B cell (primary cell): ENCODE measurements at regions not wholly inside any gene's neighbourhood (a gene's known extent, or its start where the extent isn't known, plus 50 kb on each side); places are given as distances from the start of the nearest gene placed in this dataset.
"Not testable (repeated sequence)": the region's sequence is repeated elsewhere in the genome, so short reads cannot be mapped to it uniquely, and the experiment has no call there.

Experiments
- ATAC-seq: fragments of 200-7000 bp; cut with Tn5 transposase; one replicate; pipeline ENCODE4 v1.10.0; 2021; ENCODE audit warnings: low read depth, mild to moderate bottlenecking, moderate number of reproducible peaks, moderate library complexity
- CTCF ChIA-PET: fragments of 350-600 bp; sonication (Branson Sonifier 250); formaldehyde crosslinking; loops from one replicate; lab custom pipeline; 2021; ENCODE audit warnings: antibody characterized with exemption, inconsistent platforms; lab: Charles Lee
- POLR2A ChIA-PET: fragments of 350-600 bp; sonication (Branson Sonifier 250); formaldehyde crosslinking; loops from one replicate; lab custom pipeline; 2021; ENCODE audit warnings: antibody characterized with exemption; lab: Charles Lee
- DNase-seq: peaks from one replicate; pipeline ENCODE4 v3.0.0; 2013
- H2AFZ ChIP-seq: 2 replicates; pipeline ENCODE4 v1.6.1; 2012; ENCODE audit warnings: mild to moderate bottlenecking, low read depth, low read length; ENCODE audit not compliant: insufficient read depth, poor library complexity, severe bottlenecking
- H3K27ac ChIP-seq, 2 donors: 1 replicate in 1 of 2; 2 replicates in 1 of 2; pipeline ENCODE4 v1.5.1; 2012 to 2013; ENCODE audit warnings: low read length in 2 of 2, mild to moderate bottlenecking in 2 of 2, moderate library complexity in 1 of 2
- H3K27me3 ChIP-seq, 4 experiments: fragments of 200-600 bp in 1 of 4; sonication (generic) in 1 of 4; replicated peaks in 1 of 4; 1 replicate in 2 of 4; 2 replicates in 2 of 4; pipeline versions ENCODE4 v1.6.1 to v1.7.0; 2013 to 2016; ENCODE audit warnings: low read length in 3 of 4, mild to moderate bottlenecking in 2 of 4, mixed read lengths in 1 of 4, moderate library complexity in 1 of 4; ENCODE audit not compliant: insufficient read depth in 4 of 4, control insufficient read depth in 3 of 4; ENCODE audit errors: control extremely low read depth in 1 of 4
- H3K36me3 ChIP-seq, 2 experiments: replicated peaks in 1 of 2; 1 replicate in 1 of 2; 2 replicates in 1 of 2; pipeline versions ENCODE4 v1.6.1 to v1.7.1; 2013; ENCODE audit warnings: low read length in 1 of 2; ENCODE audit not compliant: insufficient read depth in 2 of 2, control insufficient read depth in 1 of 2; ENCODE audit errors: control extremely low read depth in 1 of 2, extremely low read depth in 1 of 2
- H3K4me1 ChIP-seq, 2 donors: fragments of 200-600 bp in 1 of 2; sonication (generic) in 1 of 2; 1 replicate in 1 of 2; 2 replicates in 1 of 2; pipeline versions ENCODE4 v1.5.1 to v1.6.1; 2013 to 2017; ENCODE audit warnings: low read length in 2 of 2; ENCODE audit not compliant: control insufficient read depth in 2 of 2, insufficient read depth in 2 of 2
- H3K4me2 ChIP-seq: replicated peaks from 2 replicates; pipeline ENCODE3; 2012; ENCODE audit warnings: mild to moderate bottlenecking, low read depth, low read length; ENCODE audit not compliant: poor library complexity, severe bottlenecking
- H3K4me3 ChIP-seq, 5 experiments: fragments of 200-600 bp in 1 of 5; sonication (generic) in 1 of 5; 1 replicate in 3 of 5; 2 replicates in 2 of 5; pipeline versions ENCODE4 v1.5.1 to v1.7.0; 2011 to 2016; ENCODE audit warnings: low read length in 4 of 5, mild to moderate bottlenecking in 4 of 5, low read depth in 2 of 5, control low read depth in 1 of 5, moderate library complexity in 1 of 5; ENCODE audit not compliant: insufficient read depth in 1 of 5; ENCODE audit errors: control extremely low read depth in 1 of 5, extremely low read depth in 1 of 5
- H3K79me2 ChIP-seq: fragments of 200-600 bp; sonication (generic); one replicate; pipeline ENCODE4 v1.6.0; 2016; ENCODE audit warnings: low read length; ENCODE audit not compliant: control insufficient read depth, insufficient read depth
- H3K9ac ChIP-seq: fragments of 200-600 bp; sonication (generic); 2 replicates; pipeline ENCODE4 v1.6.1; 2017; ENCODE audit warnings: mild to moderate bottlenecking, low read length, moderate library complexity
- H3K9me3 ChIP-seq, 3 donors: one replicate each; pipeline versions ENCODE4 v1.6.1 to v1.7.1; 2013; ENCODE audit warnings: low read length in 2 of 3; ENCODE audit not compliant: control insufficient read depth in 2 of 3, insufficient read depth in 1 of 3; ENCODE audit errors: control extremely low read depth in 1 of 3
- H4K20me1 ChIP-seq: 2 replicates; pipeline ENCODE4 v1.6.0; 2012; ENCODE audit warnings: mild to moderate bottlenecking, low read length; ENCODE audit not compliant: insufficient read depth, control insufficient read depth, poor library complexity, severe bottlenecking
- H3K27ac Mint-ChIP-seq: one replicate; pipeline ENCODE4 v1.8.0; 2021; ENCODE audit warnings: mixed read lengths
- H3K27me3 Mint-ChIP-seq: one replicate; pipeline ENCODE4 v1.8.0; 2021; ENCODE audit warnings: mixed read lengths
- H3K4me1 Mint-ChIP-seq: one replicate; pipeline ENCODE4 v1.8.0; 2021; ENCODE audit warnings: mixed read lengths
- H3K4me3 Mint-ChIP-seq: one replicate; pipeline ENCODE4 v1.8.0; 2021; ENCODE audit warnings: mixed read lengths
- H3K9me3 Mint-ChIP-seq: one replicate; pipeline ENCODE4 v1.8.0; 2022; ENCODE audit warnings: mixed read lengths; ENCODE audit not compliant: insufficient read depth
- WGBS: methylation state at CpG from one replicate; pipeline ENCODE4 v1.1.5; 2013; ENCODE audit warnings: missing lambda C conversion rate; ENCODE audit not compliant: insufficient coverage; 5-methylcytosine and 5-hydroxymethylcytosine counted together
- intact Hi-C: fragments of 100-400 bp; cut with micrococcal nuclease; formaldehyde crosslinking; loops from one replicate; pipeline ENCODE4 v1.10.0; 2022
- TF ChIP-seq, protein P1 (sequence below): fragments of 200-600 bp; IDR thresholded peaks from one replicate; pipeline ENCODE4 v1.8.0; 2022; ENCODE audit warnings: antibody characterized with exemption, mild to moderate bottlenecking

DNA sequence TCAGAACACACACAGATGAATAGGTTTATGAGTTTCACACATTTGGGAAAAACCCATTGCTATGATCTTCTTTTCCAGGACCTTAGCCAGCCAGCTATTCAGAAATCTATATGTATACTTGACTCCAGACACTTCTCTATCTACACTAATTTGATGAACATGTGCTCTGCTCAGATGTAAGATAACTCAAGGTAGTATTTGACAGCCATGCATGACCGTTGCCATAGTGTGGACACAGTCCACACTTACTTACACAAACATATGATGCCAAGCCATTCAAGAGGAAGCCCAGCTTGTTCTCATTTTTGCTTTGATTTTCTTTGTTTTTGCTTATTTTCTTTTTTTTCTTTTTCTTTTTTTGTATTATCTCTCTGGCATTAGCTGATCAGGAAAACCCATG, 1328.4 kb downstream of the RPIA start:
- H4K20me1 ChIP-seq, H3K9me3 ChIP-seq, H2AFZ ChIP-seq, POLR2A ChIA-PET, H3K4me3 Mint-ChIP-seq, H3K4me2 ChIP-seq, H3K4me3 ChIP-seq, H3K79me2 ChIP-seq, H3K27me3 ChIP-seq, H3K9me3 Mint-ChIP-seq, H3K36me3 ChIP-seq, intact Hi-C loops, H3K9ac ChIP-seq, H3K4me1 ChIP-seq, H3K27me3 Mint-ChIP-seq, H3K27ac Mint-ChIP-seq, CTCF ChIA-PET, ATAC-seq, H3K27ac ChIP-seq, DNase-seq, H3K4me1 Mint-ChIP-seq: not testable (repeated sequence)
- WGBS = no CpG with 5 or more reads among the region's 1 CpG

DNA sequence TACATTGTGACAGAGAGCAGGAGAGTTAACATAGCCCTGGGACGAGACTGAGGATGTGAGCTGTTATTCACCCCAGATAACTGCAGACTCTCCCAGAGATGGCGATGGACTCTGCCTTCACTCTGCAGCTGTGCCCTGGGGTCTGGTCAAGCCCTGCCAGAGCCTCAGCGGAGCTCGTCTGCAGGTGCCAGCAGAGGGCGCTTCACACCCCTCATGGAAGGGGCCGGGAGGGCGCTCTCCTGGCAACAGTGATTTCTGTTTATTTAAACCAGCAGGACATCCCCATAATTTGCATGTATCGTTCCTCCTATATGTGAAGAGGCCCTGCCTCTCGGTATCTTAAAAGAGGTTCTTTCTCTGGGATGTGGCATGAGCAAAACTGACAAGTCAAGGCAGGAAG, 1329.8 kb downstream of the RPIA start:
- WGBS = no CpG with 5 or more reads among the region's 9 CpGs
- H3K36me3 ChIP-seq, H3K27me3 ChIP-seq, H3K27ac ChIP-seq, H3K4me1 Mint-ChIP-seq, H3K4me3 Mint-ChIP-seq, H3K9ac ChIP-seq, intact Hi-C loops, H3K4me2 ChIP-seq, H4K20me1 ChIP-seq, H3K79me2 ChIP-seq, CTCF ChIA-PET, POLR2A ChIA-PET, H3K4me3 ChIP-seq, H3K9me3 Mint-ChIP-seq, H3K27me3 Mint-ChIP-seq, H3K9me3 ChIP-seq, DNase-seq, H2AFZ ChIP-seq, H3K27ac Mint-ChIP-seq, H3K4me1 ChIP-seq: not testable (repeated sequence)
- peak; percentile 43 for ATAC-seq

DNA sequence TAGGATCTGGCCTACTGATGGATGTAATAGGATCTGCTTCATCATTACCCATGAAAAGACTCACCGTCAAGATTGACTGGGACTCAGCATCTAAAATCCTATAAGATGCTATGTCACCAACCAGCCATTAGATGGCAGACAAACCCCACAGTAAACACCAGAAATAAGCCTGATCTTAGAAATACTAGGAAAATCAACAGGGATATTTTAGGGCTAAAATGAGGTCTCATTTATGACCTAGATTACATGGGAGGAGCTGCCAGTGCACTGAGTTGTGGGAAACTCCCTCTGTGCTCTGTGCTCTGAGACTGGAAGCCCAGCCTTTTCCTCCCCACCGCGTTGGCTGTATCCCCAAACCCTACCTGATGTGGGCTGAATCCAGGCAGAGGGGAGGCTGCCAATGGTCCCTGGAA, 1335.8 kb downstream of the RPIA start:
- H3K4me3 Mint-ChIP-seq, intact Hi-C loops, H3K27me3 ChIP-seq, H3K9ac ChIP-seq, H3K27me3 Mint-ChIP-seq, H3K79me2 ChIP-seq, POLR2A ChIA-PET, H2AFZ ChIP-seq, H4K20me1 ChIP-seq, H3K27ac ChIP-seq, H3K4me3 ChIP-seq, H3K9me3 ChIP-seq, H3K27ac Mint-ChIP-seq, H3K9me3 Mint-ChIP-seq, H3K4me2 ChIP-seq, H3K36me3 ChIP-seq, CTCF ChIA-PET: not testable (repeated sequence)
- TF ChIP-seq, protein P1, sequence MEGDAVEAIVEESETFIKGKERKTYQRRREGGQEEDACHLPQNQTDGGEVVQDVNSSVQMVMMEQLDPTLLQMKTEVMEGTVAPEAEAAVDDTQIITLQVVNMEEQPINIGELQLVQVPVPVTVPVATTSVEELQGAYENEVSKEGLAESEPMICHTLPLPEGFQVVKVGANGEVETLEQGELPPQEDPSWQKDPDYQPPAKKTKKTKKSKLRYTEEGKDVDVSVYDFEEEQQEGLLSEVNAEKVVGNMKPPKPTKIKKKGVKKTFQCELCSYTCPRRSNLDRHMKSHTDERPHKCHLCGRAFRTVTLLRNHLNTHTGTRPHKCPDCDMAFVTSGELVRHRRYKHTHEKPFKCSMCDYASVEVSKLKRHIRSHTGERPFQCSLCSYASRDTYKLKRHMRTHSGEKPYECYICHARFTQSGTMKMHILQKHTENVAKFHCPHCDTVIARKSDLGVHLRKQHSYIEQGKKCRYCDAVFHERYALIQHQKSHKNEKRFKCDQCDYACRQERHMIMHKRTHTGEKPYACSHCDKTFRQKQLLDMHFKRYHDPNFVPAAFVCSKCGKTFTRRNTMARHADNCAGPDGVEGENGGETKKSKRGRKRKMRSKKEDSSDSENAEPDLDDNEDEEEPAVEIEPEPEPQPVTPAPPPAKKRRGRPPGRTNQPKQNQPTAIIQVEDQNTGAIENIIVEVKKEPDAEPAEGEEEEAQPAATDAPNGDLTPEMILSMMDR = peak; percentile 49
- peaks cover 5 to 17% of the 10 kb centered on the region in 2 donors for H3K4me1 ChIP-seq
- no CpG with 5 or more reads among the region's 3 CpGs for WGBS
- DNase-seq (peak; percentile 9), ATAC-seq (peak; percentile 37)
- peaks cover 21% of the 10 kb centered on the region for H3K4me1 Mint-ChIP-seq
